ENCODE measurements at regions not wholly inside any gene's neighbourhood (a gene's known extent, or its start where the extent isn't known, plus 50 kb on each side); places are given as distances from the start of the nearest gene placed in this dataset.

- no peak for DNase-seq (ENCODE audit: low read depth in 4 of 4, low spot score in 3 of 4)
Measured at GRCh38 chr5:115378754-115379153, 82.3 kb upstream of the CCDC112 start.

- DNase-seq (ENCODE audit: low read depth in 4 of 4, low spot score in 3 of 4), result no peak
Measured at GRCh38 chr5:115377468-115378217, 81.2 kb upstream of the CCDC112 start.

- DNase-seq (ENCODE audit: low read depth in 4 of 4, low spot score in 3 of 4), result no peak
Measured at GRCh38 chr5:115375893-115376292, 79.4 kb upstream of the CCDC112 start.

- DNase-seq (ENCODE audit: low read depth in 4 of 4, low spot score in 3 of 4), result no peak
Measured at GRCh38 chr5:115374057-115374775, 77.8 kb upstream of the CCDC112 start.

GRCh38 chr5:115372146-115372545 lies 75.7 kb upstream of the CCDC112 start:
- DNase-seq (ENCODE audit: low read depth in 4 of 4, low spot score in 3 of 4), result no peak

- DNase-seq (ENCODE audit: low read depth in 4 of 4, low spot score in 3 of 4), result no peak
Measured at GRCh38 chr5:115369430-115370144, 73.1 kb upstream of the CCDC112 start.

- DNase-seq (ENCODE audit: low read depth in 4 of 4, low spot score in 3 of 4), result no peak
Measured at GRCh38 chr5:115366223-115366622, 69.8 kb upstream of the CCDC112 start.

- no peak for DNase-seq (ENCODE audit: low read depth in 4 of 4, low spot score in 3 of 4)
Measured at GRCh38 chr5:115363879-115364278, 67.4 kb upstream of the CCDC112 start.

GRCh38 chr5:115360046-115360685 lies 63.7 kb upstream of the CCDC112 start:
- DNase-seq (ENCODE audit: low read depth in 4 of 4, low spot score in 3 of 4), result no peak

- DNase-seq (ENCODE audit: low read depth in 4 of 4, low spot score in 3 of 4), result no peak
Measured at GRCh38 chr5:115355767-115356381, 59.4 kb upstream of the CCDC112 start.

- DNase-seq (ENCODE audit: low read depth in 4 of 4, low spot score in 3 of 4), result no peak
Measured at GRCh38 chr5:115355095-115355494, 58.6 kb upstream of the CCDC112 start.

- DNase-seq (ENCODE audit: low read depth in 4 of 4, low spot score in 3 of 4), result no peak
Measured at GRCh38 chr5:115354246-115354645, 57.8 kb upstream of the CCDC112 start.

GRCh38 chr5:115352571-115352970 lies 56.1 kb upstream of the CCDC112 start:
- no peak for DNase-seq (ENCODE audit: low read depth in 4 of 4, low spot score in 3 of 4)

GRCh38 chr5:115351356-115352195 lies 55.1 kb upstream of the CCDC112 start:
- no peak for DNase-seq (ENCODE audit: low read depth in 4 of 4, low spot score in 3 of 4)

- no peak for DNase-seq (ENCODE audit: low read depth in 4 of 4, low spot score in 3 of 4)
Measured at GRCh38 chr5:115350894-115351293, 54.4 kb upstream of the CCDC112 start.

- no peak for DNase-seq (ENCODE audit: low read depth in 4 of 4, low spot score in 3 of 4)
Measured at GRCh38 chr5:115349001-115349817, 52.8 kb upstream of the CCDC112 start.

- no peak for DNase-seq (ENCODE audit: low read depth in 4 of 4, low spot score in 3 of 4)
Measured at GRCh38 chr5:115348175-115348574, 51.7 kb upstream of the CCDC112 start.

Measured in left renal pelvis (tissue), 4 donors.